OCI-LY7 (cell line): ENCODE measurements at regions not wholly inside any gene's neighbourhood (a gene's known extent, or its start where the extent isn't known, plus 50 kb on each side); places are given as distances from the start of the nearest gene placed in this dataset.

Experiments
- BruUV-seq: library from RNA; stranded (reverse); fragments of 400-500 nt; replicated peaks from 2 replicates; lab custom pipeline; 2021; lab: Mats Ljungman, UMichigan
- CTCF ChIA-PET: fragments of 300-600 bp; sonication (Branson Sonifier 250); formaldehyde crosslinking; loops from one replicate; lab custom pipeline; 2022; ENCODE audit warnings: antibody characterized with exemption; ENCODE audit not compliant: unreplicated experiment; lab: Charles Lee
- POLR2A ChIA-PET: fragments of 300-600 bp; sonication (Branson Sonifier 250); formaldehyde crosslinking; loops from one replicate; lab custom pipeline; 2022; ENCODE audit warnings: antibody characterized with exemption; lab: Charles Lee
- DNase-seq: peaks from one replicate; pipeline ENCODE4 v3.0.0-alpha.2; 2015; ENCODE audit warnings: low spot score
- H2AFZ ChIP-seq: fragments of 200-600 bp; sonication (generic), shearing (Covaris generic); 2 replicates; pipeline ENCODE4 v1.6.1; 2014; ENCODE audit warnings: mild to moderate bottlenecking, antibody characterized with exemption, low read length, moderate library complexity
- H3K27ac ChIP-seq: fragments of 200-600 bp; sonication (generic); 2 replicates; pipeline ENCODE4 v1.5.1; 2014; ENCODE audit warnings: mixed run types, low read depth, mild to moderate bottlenecking, moderate library complexity, low read length, inconsistent platforms; ENCODE audit not compliant: poor library complexity, severe bottlenecking
- H3K36me3 ChIP-seq: fragments of 200-600 bp; sonication (generic); 2 replicates; pipeline ENCODE4 v1.6.1; 2014; ENCODE audit warnings: mild to moderate bottlenecking, antibody characterized with exemption, low read length, moderate library complexity, mixed read lengths; ENCODE audit not compliant: insufficient read depth
- H3K4me1 ChIP-seq: fragments of 200-600 bp; sonication (generic); 2 replicates; pipeline ENCODE4 v1.5.1; 2014; ENCODE audit warnings: mild to moderate bottlenecking, low read length; ENCODE audit not compliant: insufficient read depth, poor library complexity, severe bottlenecking
- H3K4me2 ChIP-seq: fragments of 200-600 bp; sonication (generic); 2 replicates; pipeline ENCODE4 v1.6.1; 2014; ENCODE audit warnings: mild to moderate bottlenecking, low read length
- H3K4me3 ChIP-seq: fragments of 200-600 bp; sonication (generic); 2 replicates; pipeline ENCODE4 v1.5.1; 2014; ENCODE audit warnings: mild to moderate bottlenecking, low read depth, low read length; ENCODE audit not compliant: poor library complexity, severe bottlenecking
- H3K79me2 ChIP-seq: fragments of 200-600 bp; sonication (generic); 2 replicates; pipeline ENCODE4 v1.6.1; 2016; ENCODE audit warnings: low read depth, mild to moderate bottlenecking, low read length, moderate library complexity, mixed read lengths; ENCODE audit not compliant: insufficient read depth
- H3K9me2 ChIP-seq: fragments of 200-600 bp; sonication (generic); 2 replicates; pipeline ENCODE4 v1.6.1; 2016; ENCODE audit warnings: mild to moderate bottlenecking, low read length, mixed read lengths; ENCODE audit not compliant: insufficient read depth
- H3K9me3 ChIP-seq: fragments of 200-600 bp; sonication (generic); 2 replicates; pipeline ENCODE4 v1.6.1; 2014; ENCODE audit warnings: mild to moderate bottlenecking, mixed run types, low read length, mixed read lengths
- H4K20me1 ChIP-seq: fragments of 200-600 bp; sonication (generic); 2 replicates; pipeline ENCODE4 v1.6.1; 2014; ENCODE audit warnings: mild to moderate bottlenecking, antibody characterized with exemption, low read length, moderate library complexity, mixed read lengths; ENCODE audit not compliant: insufficient read depth
- EZH2phosphoT487 ChIP-seq: fragments of 200-600 bp; sonication (generic); IDR thresholded peaks from 2 replicates; pipeline ENCODE4 v1.6.1; 2018; ENCODE audit warnings: low read depth, borderline replicate concordance, mild to moderate bottlenecking, mixed run types, antibody characterized with exemption, low read length, moderate library complexity, mixed read lengths
- intact Hi-C: fragments of 100-400 bp; cut with micrococcal nuclease; formaldehyde crosslinking; loops from one replicate; pipeline ENCODE4 v1.10.0; 2022; ENCODE audit not compliant: unreplicated experiment
- TF ChIP-seq, protein P1 (sequence below): fragments of 200-600 bp; sonication (generic); conservative IDR thresholded peaks from 2 replicates; pipeline ENCODE4 v1.5.1; 2014; ENCODE audit warnings: mild to moderate bottlenecking, antibody characterized with exemption, low read length, moderate library complexity, mixed read lengths

DNA sequence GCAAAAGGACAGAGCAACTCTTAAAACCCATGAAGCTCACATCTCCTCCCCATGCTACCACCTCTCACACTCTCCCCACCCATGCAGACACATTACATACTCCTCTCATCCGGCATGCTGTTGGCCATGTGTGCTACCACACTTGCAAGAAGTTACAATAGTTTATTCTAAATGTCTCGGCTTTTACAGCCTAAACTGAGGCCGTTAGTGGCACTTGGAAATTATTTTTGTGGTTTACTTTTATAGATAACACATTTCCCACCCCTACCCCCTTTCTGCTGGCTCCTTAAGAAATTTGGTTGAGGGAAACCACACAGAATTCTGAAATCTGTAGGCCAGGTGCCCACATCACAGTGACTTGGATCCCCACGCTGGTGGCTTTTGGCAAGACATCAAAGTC, 141.1 kb upstream of the HHIP start:
- intact Hi-C loops: no loop called here
- CTCF ChIA-PET: no interaction called here
- Histone ChIP-seq H3K27ac (no peak overlapping the region), H3K9me3 (no peaks in the 10 kb centered on the region), H3K79me2 (no peaks in the 10 kb centered on the region), H3K9me2 (no peaks in the 10 kb centered on the region), H4K20me1 (no peaks in the 10 kb centered on the region), H3K4me2 (no peak overlapping the region), H3K36me3 (no peaks in the 10 kb centered on the region), H3K4me1 (no peaks in the 10 kb centered on the region), H2AFZ (no peak overlapping the region), H3K4me3 (no peak overlapping the region)
- DNase-seq: no peak
- no TSS peak for BruUV-seq
- TF ChIP-seq EZH2phosphoT487: no peak
- TF ChIP-seq, protein P1, sequence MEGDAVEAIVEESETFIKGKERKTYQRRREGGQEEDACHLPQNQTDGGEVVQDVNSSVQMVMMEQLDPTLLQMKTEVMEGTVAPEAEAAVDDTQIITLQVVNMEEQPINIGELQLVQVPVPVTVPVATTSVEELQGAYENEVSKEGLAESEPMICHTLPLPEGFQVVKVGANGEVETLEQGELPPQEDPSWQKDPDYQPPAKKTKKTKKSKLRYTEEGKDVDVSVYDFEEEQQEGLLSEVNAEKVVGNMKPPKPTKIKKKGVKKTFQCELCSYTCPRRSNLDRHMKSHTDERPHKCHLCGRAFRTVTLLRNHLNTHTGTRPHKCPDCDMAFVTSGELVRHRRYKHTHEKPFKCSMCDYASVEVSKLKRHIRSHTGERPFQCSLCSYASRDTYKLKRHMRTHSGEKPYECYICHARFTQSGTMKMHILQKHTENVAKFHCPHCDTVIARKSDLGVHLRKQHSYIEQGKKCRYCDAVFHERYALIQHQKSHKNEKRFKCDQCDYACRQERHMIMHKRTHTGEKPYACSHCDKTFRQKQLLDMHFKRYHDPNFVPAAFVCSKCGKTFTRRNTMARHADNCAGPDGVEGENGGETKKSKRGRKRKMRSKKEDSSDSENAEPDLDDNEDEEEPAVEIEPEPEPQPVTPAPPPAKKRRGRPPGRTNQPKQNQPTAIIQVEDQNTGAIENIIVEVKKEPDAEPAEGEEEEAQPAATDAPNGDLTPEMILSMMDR: no peak
- POLR2A ChIA-PET: no interaction called here

DNA sequence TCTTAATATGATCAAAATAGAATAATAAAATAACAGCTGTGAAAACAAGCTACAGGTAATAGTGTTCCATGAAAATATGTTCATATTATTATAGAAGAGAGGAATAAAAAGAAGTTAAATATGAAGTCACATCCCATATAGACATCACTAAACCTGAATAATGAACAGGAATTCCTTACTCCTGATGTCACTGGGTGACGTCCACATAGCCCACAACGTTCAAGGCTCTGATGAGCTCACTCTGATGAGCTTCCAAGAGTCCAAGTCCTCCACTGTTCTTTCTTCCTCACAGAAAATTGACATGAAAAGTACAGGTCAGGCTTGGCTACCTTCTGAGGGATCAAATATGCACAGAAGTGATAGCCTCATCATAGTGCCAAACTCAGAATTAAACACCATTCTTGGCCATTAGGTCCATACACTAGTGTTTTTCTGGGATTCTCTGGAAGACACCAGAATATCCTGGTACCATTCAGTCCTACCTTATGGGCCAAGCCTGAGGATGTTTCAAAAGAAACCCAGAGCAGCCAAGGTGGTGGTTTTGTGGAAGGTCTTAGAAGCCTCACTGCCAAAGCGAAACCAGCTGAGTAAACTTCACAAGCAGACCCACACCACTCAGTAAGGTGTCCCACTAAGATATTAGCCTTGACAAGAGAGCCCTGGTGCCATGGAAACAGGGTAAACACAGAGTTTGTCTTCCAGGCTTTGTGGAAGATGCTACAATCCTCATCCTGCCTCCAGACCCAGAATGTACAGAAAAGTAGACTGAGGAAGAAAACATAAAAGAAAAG, 138.4 kb upstream of the HHIP start:
- no peaks in the 10 kb centered on the region for H3K9me3 ChIP-seq

More for the DNA sequence above, 138.4 kb upstream of the HHIP start:
- no peaks in the 10 kb centered on the region for H3K4me1 ChIP-seq
- BruUV-seq: no TSS peak
- H3K9me2 ChIP-seq: no peaks in the 10 kb centered on the region
- no peaks in the 10 kb centered on the region for H4K20me1 ChIP-seq
- no peak overlapping the region for H3K4me2 ChIP-seq
- POLR2A ChIA-PET: no interaction called here
- no peak overlapping the region for H2AFZ ChIP-seq
- CTCF ChIA-PET: no interaction called here
- DNase-seq: no peak
- TF ChIP-seq, protein P1: no peak
- no peak for TF ChIP-seq EZH2phosphoT487
- intact Hi-C loops: no loop called here
- H3K79me2 ChIP-seq: no peaks in the 10 kb centered on the region
- H3K36me3 ChIP-seq: no peaks in the 10 kb centered on the region
- no peak overlapping the region for H3K4me3 ChIP-seq
- H3K27ac ChIP-seq: no peak overlapping the region
